ENCODE measurements at regions not wholly inside any gene's neighbourhood (a gene's known extent, or its start where the extent isn't known, plus 50 kb on each side); places are given as distances from the start of the nearest gene placed in this dataset.

DNA sequence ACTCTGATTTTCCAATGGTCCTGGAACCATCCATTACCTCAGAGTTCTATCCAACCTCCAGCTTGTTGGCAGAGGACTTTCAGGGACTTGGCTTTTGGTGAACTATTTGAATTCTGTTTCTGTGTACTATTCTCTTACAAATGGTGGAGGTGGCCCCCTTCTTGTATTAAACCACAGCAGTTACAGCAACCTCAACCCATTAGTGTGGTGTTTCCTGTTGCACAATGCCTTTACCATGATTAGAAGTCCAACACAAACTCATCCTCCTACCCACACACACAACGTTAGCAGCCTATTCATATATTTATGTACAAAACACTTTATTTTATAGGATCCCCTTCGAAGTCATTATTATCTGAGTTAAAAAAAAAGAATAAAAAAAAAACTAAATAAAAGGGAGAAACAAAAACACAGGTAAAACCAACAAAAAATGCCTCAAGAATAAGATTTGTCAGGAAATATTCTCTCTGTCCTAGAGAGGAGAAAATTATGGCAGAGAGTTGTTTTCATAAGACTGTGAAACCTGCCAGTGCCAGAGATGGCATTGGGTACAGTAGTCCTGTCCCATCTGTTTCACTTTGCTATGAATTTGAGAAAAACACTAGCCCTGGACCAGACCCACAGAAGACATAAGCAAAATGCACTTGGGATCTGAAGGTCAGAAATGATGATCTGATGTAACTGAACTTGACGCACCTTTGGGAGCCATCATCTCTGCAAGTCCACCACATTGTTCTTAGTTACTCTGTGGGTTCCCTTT lies 1896.0 kb upstream of the PIK3C3 start:
- DNase-seq = no peak
- no peaks in the 10 kb centered on the region for H3K36me3 ChIP-seq
- no peaks in the 10 kb centered on the region for H3K27me3 ChIP-seq
- no peak overlapping the region for H3K4me3 ChIP-seq
- no peaks in the 10 kb centered on the region for H3K9me3 ChIP-seq

DNA sequence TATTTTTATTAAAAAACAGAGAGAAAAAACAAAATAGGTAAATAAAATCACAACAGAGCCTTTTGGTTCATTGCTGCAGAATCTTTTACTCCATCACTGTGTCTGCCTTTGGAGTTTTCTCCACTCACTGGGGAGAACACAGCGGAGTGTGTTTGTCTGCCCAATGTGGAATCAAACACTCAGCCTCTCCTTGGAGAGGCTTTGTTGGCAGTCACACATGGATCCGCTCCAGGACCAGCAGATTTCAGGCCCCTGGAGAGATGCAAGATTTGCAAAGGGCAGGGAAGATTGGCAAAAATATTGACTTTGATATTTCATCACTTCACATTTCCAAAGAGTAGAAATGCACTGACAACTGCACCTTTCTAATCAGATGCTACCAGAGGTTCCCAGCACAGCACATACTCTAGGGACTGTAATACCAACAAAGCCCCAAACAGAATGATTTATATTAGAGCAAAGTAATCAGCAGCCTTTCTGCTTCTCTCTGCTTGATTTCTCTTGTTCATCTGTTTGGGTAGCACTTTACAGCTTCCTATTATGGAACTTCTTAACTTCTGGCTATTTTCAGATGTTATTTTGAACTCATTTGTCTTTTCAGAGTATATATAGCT lies 1898.8 kb upstream of the PIK3C3 start:
- DNase-seq = no peak
- H3K36me3 ChIP-seq = no peaks in the 10 kb centered on the region

GRCh38 chr18:40055262-40055661 lies 1899.8 kb upstream of the PIK3C3 start:
- Histone ChIP-seq H3K9me3 (no peaks in the 10 kb centered on the region), H3K36me3 (no peaks in the 10 kb centered on the region), H3K4me3 (no peak overlapping the region), H3K27me3 (no peaks in the 10 kb centered on the region)
- DNase-seq = no peak

More for the DNA sequence above, 1898.8 kb upstream of the PIK3C3 start:
- Histone ChIP-seq H3K9me3 (no peaks in the 10 kb centered on the region), H3K27me3 (no peaks in the 10 kb centered on the region), H3K4me3 (no peak overlapping the region)

- Histone ChIP-seq H3K36me3 (no peaks in the 10 kb centered on the region), H3K27me3 (no peaks in the 10 kb centered on the region), H3K9me3 (no peaks in the 10 kb centered on the region), H3K4me3 (no peak overlapping the region)
- DNase-seq = no peak
Observed at GRCh38 chr18:40049716-40050115, 1905.3 kb upstream of the PIK3C3 start.

GRCh38 chr18:40048886-40049650 lies 1906.0 kb upstream of the PIK3C3 start:
- no peak for DNase-seq
- H3K9me3 ChIP-seq = no peaks in the 10 kb centered on the region
- H3K27me3 ChIP-seq = no peaks in the 10 kb centered on the region
- H3K4me3 ChIP-seq = no peak overlapping the region
- no peaks in the 10 kb centered on the region for H3K36me3 ChIP-seq

DNA sequence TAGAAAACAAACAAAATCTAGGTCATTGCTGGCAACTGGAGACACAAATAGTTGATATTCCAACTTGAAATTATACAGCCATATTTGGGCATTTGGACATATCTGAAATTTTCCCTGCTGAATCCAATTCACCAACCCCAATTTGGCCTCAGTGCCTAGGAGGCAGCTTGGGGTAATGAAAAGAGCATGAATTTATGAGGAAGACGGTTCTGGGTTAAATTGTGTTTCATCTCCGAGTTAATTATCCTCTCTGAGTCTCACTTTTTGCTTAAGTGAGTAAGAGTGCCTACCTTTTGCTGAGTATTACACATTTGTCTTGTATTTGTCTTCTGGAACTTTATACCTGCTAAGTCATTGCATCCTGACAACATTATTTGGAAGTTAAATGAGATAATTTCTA lies 1906.8 kb upstream of the PIK3C3 start:
- Histone ChIP-seq H3K27me3 (no peaks in the 10 kb centered on the region), H3K9me3 (no peaks in the 10 kb centered on the region), H3K36me3 (no peaks in the 10 kb centered on the region), H3K4me3 (no peak overlapping the region)
- no peak for DNase-seq

GRCh38 chr18:40046596-40046995 lies 1908.4 kb upstream of the PIK3C3 start:
- H3K4me3 ChIP-seq = no peak overlapping the region
- DNase-seq = no peak
- H3K36me3 ChIP-seq = no peaks in the 10 kb centered on the region
- H3K27me3 ChIP-seq = no peaks in the 10 kb centered on the region
- H3K9me3 ChIP-seq = no peaks in the 10 kb centered on the region

DNA sequence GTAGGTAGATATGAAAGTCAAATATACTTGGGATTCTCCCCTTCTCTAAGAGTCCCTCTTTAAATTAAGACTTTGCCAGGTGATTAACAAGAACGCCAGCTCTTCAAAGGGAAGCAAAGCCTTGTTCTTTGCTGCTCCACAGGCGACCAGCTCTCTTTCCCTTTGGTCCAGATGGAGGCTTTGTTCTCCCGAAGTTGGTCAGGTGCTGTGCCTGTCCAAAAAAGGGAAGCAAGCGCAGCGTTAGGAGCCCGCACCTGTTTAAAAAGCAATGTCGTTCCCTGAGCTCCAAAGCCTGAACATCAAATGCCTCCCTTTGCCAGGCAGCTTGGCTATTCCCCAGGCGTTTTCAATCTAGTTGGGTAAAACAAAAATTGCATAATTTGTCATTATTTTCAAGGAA lies 1913.1 kb upstream of the PIK3C3 start:
- H3K9me3 ChIP-seq = no peaks in the 10 kb centered on the region
- no peak for DNase-seq
- no peaks in the 10 kb centered on the region for H3K27me3 ChIP-seq
- no peaks in the 10 kb centered on the region for H3K36me3 ChIP-seq
- H3K4me3 ChIP-seq = no peak overlapping the region

- Histone ChIP-seq H3K4me3 (no peak overlapping the region), H3K27me3 (no peaks in the 10 kb centered on the region), H3K36me3 (no peaks in the 10 kb centered on the region), H3K9me3 (no peaks in the 10 kb centered on the region)
- DNase-seq = no peak
Observed at GRCh38 chr18:40040574-40040973, 1914.5 kb upstream of the PIK3C3 start.

DNA sequence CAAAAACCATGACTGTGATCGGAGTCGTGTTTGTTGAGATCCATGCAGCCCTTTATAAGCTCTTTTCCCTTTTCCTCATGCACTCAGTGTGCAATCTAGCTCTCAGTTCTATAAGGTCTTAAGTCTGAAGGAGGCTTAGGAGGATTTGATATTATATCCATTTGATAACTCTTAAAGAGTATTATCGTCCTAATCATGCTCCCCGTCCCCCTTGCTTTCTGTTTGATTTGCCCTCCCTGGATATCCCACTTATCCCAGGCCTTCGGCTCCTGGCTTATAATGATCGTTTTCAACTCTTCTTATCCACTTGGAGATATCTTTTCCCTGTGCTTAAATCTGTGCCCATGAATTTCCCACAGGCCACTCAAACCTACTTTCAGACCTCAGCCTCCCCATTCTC lies 1917.7 kb upstream of the PIK3C3 start:
- no peaks in the 10 kb centered on the region for H3K9me3 ChIP-seq
- H3K36me3 ChIP-seq = no peaks in the 10 kb centered on the region
- no peaks in the 10 kb centered on the region for H3K27me3 ChIP-seq
- DNase-seq = no peak
- H3K4me3 ChIP-seq = no peak overlapping the region

GRCh38 chr18:40036861-40037260 lies 1918.2 kb upstream of the PIK3C3 start:
- no peak for DNase-seq
- no peaks in the 10 kb centered on the region for H3K36me3 ChIP-seq
- no peaks in the 10 kb centered on the region for H3K27me3 ChIP-seq
- H3K9me3 ChIP-seq = no peaks in the 10 kb centered on the region
- H3K4me3 ChIP-seq = no peak overlapping the region

GRCh38 chr18:40035966-40036365 lies 1919.1 kb upstream of the PIK3C3 start:
- Histone ChIP-seq H3K27me3 (no peaks in the 10 kb centered on the region), H3K4me3 (no peak overlapping the region), H3K9me3 (no peaks in the 10 kb centered on the region), H3K36me3 (no peaks in the 10 kb centered on the region)
- DNase-seq = no peak

DNA sequence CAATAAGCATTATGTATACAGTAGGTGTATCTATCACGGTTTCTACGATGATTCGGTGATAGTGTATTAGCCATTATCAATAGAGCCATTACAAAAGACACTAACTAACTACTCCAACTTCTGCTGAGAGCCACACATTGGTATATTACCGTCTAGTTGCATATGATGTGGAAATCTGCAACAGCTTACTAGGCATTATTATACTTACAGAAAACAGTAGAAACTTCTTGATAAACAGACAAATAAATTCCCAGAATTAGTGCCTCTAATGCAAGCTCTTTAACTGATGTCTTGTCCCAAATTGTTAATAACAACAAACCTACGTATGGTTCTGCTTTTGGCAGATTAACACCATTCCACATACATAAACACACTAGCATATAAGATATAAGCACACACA lies 1923.0 kb upstream of the PIK3C3 start:
- DNase-seq = no peak
- Histone ChIP-seq H3K27me3 (no peaks in the 10 kb centered on the region), H3K9me3 (no peaks in the 10 kb centered on the region), H3K4me3 (no peak overlapping the region), H3K36me3 (no peaks in the 10 kb centered on the region)

DNA sequence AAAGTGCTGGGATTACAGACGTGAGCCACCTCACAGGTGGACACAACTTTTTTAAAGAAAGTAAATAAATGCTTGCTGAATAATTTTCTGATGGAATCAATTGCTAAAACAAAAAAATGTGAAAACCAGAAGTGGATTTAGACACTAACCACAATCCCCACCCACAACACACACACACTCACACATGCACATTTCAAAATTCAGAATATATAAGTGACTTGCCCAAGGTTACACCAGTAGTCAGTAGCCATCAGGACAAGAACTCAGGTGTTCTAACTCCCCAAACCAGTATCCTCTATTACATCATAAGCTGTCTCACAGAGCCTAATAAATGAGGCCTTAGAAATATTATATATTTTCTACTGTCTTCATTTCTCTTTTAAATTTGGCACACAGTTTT lies 1923.6 kb upstream of the PIK3C3 start:
- DNase-seq = no peak
- Histone ChIP-seq H3K36me3 (no peaks in the 10 kb centered on the region), H3K27me3 (no peaks in the 10 kb centered on the region), H3K4me3 (no peak overlapping the region), H3K9me3 (no peaks in the 10 kb centered on the region)

DNA sequence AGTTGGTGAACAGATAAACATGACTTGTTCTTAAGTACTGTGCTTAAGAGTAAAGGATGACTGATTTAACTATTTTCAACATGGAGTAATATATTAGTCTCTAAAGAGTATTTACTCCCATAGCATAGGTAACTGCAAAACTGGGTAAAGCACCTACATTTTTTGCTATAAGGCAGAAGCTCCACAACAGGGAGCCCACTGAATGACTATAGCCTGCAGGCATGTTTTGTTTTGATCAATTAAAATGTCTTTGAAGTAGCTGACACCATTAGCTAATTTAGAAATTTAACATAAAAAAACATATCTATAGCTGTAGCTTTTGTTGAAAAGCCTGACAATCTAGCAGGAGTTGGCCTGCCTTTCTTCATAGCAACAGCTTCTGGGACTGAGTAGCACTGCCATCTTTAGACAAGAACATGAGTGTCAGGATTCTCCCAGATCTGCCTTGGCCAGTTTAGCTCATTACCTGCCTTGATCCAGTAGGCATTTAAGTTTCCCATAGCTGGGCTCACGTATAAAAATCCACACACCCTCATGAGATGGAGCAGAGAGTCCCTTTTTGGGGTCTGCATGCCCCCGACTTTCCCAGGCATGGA lies 1935.1 kb upstream of the PIK3C3 start:
- DNase-seq = no peak
- Histone ChIP-seq H3K36me3 (no peaks in the 10 kb centered on the region), H3K27me3 (no peaks in the 10 kb centered on the region), H3K9me3 (no peaks in the 10 kb centered on the region), H3K4me3 (no peak overlapping the region)

DNA sequence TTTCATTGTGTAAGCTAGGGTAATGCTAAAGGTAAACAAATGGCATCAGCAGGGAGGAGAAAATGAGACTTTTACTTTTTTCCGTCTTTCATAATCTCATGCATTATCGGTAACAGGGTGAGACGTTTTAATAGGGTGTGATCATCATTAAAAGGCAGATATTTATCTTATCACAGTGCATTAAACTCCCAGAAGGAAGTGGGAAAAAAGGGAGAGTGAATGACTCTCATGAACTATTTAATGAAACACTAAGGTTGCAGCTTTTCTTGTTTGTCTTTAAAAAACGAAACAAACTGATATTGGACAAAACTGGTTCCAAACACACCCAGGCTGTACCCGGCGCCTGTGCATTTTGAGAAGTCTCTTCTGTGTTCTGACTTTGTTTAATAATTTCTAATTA lies 1936.8 kb upstream of the PIK3C3 start:
- H3K4me3 ChIP-seq = no peak overlapping the region

DNA sequence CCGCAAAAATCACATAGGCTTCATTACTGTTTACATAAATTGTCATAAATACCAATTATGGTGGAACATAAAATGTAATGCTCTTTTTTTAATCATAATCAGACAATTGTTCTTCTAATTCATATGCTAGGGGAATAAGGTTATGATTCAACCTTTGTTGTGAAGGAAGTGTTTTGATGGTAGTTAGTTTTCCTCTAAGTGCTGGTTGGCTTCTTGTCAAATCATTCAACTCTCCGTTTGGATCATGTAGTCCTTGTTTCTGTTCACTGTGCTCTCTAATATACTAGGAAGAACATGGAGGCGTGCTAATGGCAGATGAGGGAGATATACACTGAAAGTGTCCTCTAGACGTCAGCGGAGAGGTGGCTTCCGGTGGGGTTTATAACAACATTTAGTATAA lies 1938.0 kb upstream of the PIK3C3 start:
- no peak for DNase-seq
- Histone ChIP-seq H3K9me3 (no peaks in the 10 kb centered on the region), H3K36me3 (no peaks in the 10 kb centered on the region), H3K27me3 (no peaks in the 10 kb centered on the region), H3K4me3 (no peak overlapping the region)

More for the DNA sequence above, 1936.8 kb upstream of the PIK3C3 start:
- no peaks in the 10 kb centered on the region for H3K9me3 ChIP-seq
- DNase-seq = no peak
- H3K36me3 ChIP-seq = no peaks in the 10 kb centered on the region
- H3K27me3 ChIP-seq = no peaks in the 10 kb centered on the region

Data from MG63 (cell line).